Coronary artery (tissue), 2 donors: ENCODE measurements at regions not wholly inside any gene's neighbourhood (a gene's known extent, or its start where the extent isn't known, plus 50 kb on each side); places are given as distances from the start of the nearest gene placed in this dataset.
A peak's percentile ranks its signal among the peaks of the same experiment; 100 is the strongest.

Experiments used
- DNase-seq: peaks from one replicate; pipeline ENCODE4 v3.0.0-alpha.2; 2017; ENCODE audit warnings: low spot score
- H3K27ac ChIP-seq, 2 donors: fragments of 200-600 bp; sonication (generic); one replicate each; pipeline ENCODE4 v1.5.1; 2016 to 2019
- H3K4me3 ChIP-seq: fragments of 200-600 bp; sonication (generic); 2 replicates; pipeline ENCODE4 v1.5.1; 2016; ENCODE audit warnings: mild to moderate bottlenecking, moderate library complexity
- CTCF ChIP-seq: fragments of 200-600 bp; sonication (generic); IDR thresholded peaks from one replicate; pipeline ENCODE4 v1.5.1; 2019; ENCODE audit warnings: antibody characterized with exemption

- peak overlapping the region; percentile 26 for H3K4me3 ChIP-seq
- DNase-seq = no peak
- no peak for TF ChIP-seq CTCF
- H3K27ac ChIP-seq = peak overlapping the region in 1 of 2 donors; percentile 96
These were observed 53.4 kb upstream of the STXBP1 start for GRCh38 chr9:127558581-127559246.

GRCh38 chr9:127559247-127559680, 52.8 kb upstream of the STXBP1 start:
- peak overlapping the region in 1 of 2 donors; percentile 96 for H3K27ac ChIP-seq
- H3K4me3 ChIP-seq = no peak overlapping the region
- DNase-seq = no peak
- TF ChIP-seq CTCF = no peak

GRCh38 chr9:127561491-127562278, 50.4 kb upstream of the STXBP1 start:
- H3K4me3 ChIP-seq = peak overlapping the region; percentile 46
- DNase-seq = peak; percentile 97
- peak overlapping the region; percentile 73 to 96 for H3K27ac ChIP-seq
- no peak for TF ChIP-seq CTCF
